PC-3 (cell line): ENCODE measurements at regions not wholly inside any gene's neighbourhood (a gene's known extent, or its start where the extent isn't known, plus 50 kb on each side); places are given as distances from the start of the nearest gene placed in this dataset.

Source experiments
- ATAC-seq: fragments of 200-7000 bp; cut with Tn5 transposase; 2 replicates; pipeline ENCODE4 v1.9.1; 2020; ENCODE audit warnings: mild to moderate bottlenecking, moderate library complexity
- BruUV-seq: library from RNA; stranded (reverse); fragments of 400-500 nt; replicated peaks from 2 replicates; lab custom pipeline; 2021; lab: Mats Ljungman, UMichigan
- CTCF ChIA-PET: fragments of 300-600 bp; sonication (Branson Sonifier 250); formaldehyde crosslinking; loops from one replicate; lab custom pipeline; 2022; ENCODE audit warnings: antibody characterized with exemption; lab: Charles Lee
- POLR2A ChIA-PET: fragments of 300-600 bp; sonication (Branson Sonifier 250); formaldehyde crosslinking; loops from one replicate; lab custom pipeline; 2022; ENCODE audit warnings: antibody characterized with exemption; ENCODE audit not compliant: unreplicated experiment; lab: Charles Lee
- DNase-seq: peaks from one replicate; pipeline ENCODE4 v3.0.0-alpha.2; 2015
- H2AFZ ChIP-seq: fragments of 300-600 bp; sonication (generic); 2 replicates; pipeline ENCODE4 v1.6.0; 2016; ENCODE audit warnings: antibody characterized with exemption, low read length
- H3F3A ChIP-seq: fragments of 300-600 bp; sonication (generic); one replicate; pipeline ENCODE4 v1.6.0; 2017; ENCODE audit warnings: antibody characterized with exemption, low read length, control low read depth, mild to moderate bottlenecking; ENCODE audit not compliant: unreplicated experiment
- H3K27ac ChIP-seq: fragments of 300-600 bp; sonication (generic); 2 replicates; pipeline ENCODE4 v1.5.1; 2016; ENCODE audit warnings: mild to moderate bottlenecking, low read length
- H3K27me3 ChIP-seq: fragments of 300-600 bp; sonication (generic); 2 replicates; pipeline ENCODE4 v1.6.1; 2016; ENCODE audit warnings: low read length, mixed read lengths
- H3K36me3 ChIP-seq: fragments of 300-600 bp; sonication (generic); 2 replicates; pipeline ENCODE4 v1.6.1; 2016; ENCODE audit warnings: low read depth, mixed run types, low read length, mixed read lengths
- H3K4me1 ChIP-seq: fragments of 300-600 bp; sonication (generic); 2 replicates; pipeline ENCODE4 v1.5.1; 2016; ENCODE audit warnings: low read length; ENCODE audit not compliant: insufficient read depth
- H3K4me2 ChIP-seq: fragments of 300-600 bp; sonication (generic); 2 replicates; pipeline ENCODE4 v1.6.0; 2016; ENCODE audit warnings: low read length
- H3K4me3 ChIP-seq: fragments of 300-600 bp; sonication (generic); 2 replicates; pipeline ENCODE4 v1.5.1; 2016; ENCODE audit warnings: mild to moderate bottlenecking, low read length, mixed read lengths
- H3K79me2 ChIP-seq: fragments of 300-600 bp; sonication (generic); 2 replicates; pipeline ENCODE4 v1.6.1; 2017; ENCODE audit warnings: low read length, mixed read lengths
- H3K9ac ChIP-seq: fragments of 300-600 bp; sonication (generic); 2 replicates; pipeline ENCODE4 v1.6.0; 2016; ENCODE audit warnings: mild to moderate bottlenecking, low read length
- H3K9me2 ChIP-seq: fragments of 300-600 bp; sonication (generic); replicated peaks from 2 replicates; pipeline ENCODE4 v1.6.1; 2016; ENCODE audit warnings: mixed run types, low read length, mixed read lengths
- H3K9me3 ChIP-seq: fragments of 300-600 bp; sonication (generic); 2 replicates; pipeline ENCODE4 v1.6.1; 2016; ENCODE audit warnings: low read length, mixed read lengths
- H4K20me1 ChIP-seq: fragments of 300-600 bp; sonication (generic); 2 replicates; pipeline ENCODE4 v1.6.1; 2016; ENCODE audit warnings: low read length, mixed read lengths
- CTCF ChIP-seq: fragments of 300-600 bp; sonication (generic); conservative IDR thresholded peaks from 2 replicates; pipeline ENCODE4 v1.5.1; 2017; ENCODE audit warnings: antibody characterized with exemption, low read depth, mild to moderate bottlenecking, low read length
- EZH2 ChIP-seq: fragments of 300-600 bp; sonication (generic); IDR thresholded peaks from one replicate; pipeline ENCODE4 v1.6.1; 2017; ENCODE audit warnings: antibody characterized with exemption, mild to moderate bottlenecking, low read length; ENCODE audit not compliant: unreplicated experiment
- EZH2phosphoT487 ChIP-seq: fragments of 300-600 bp; sonication (generic); IDR thresholded peaks from 2 replicates; pipeline ENCODE4 v1.6.1; 2018; ENCODE audit warnings: mild to moderate bottlenecking, antibody characterized with exemption, low read length, borderline replicate concordance
- intact Hi-C: fragments of 100-400 bp; cut with micrococcal nuclease; formaldehyde crosslinking; loops from 2 replicates; pipeline ENCODE4 v1.9.0; 2023

DNA sequence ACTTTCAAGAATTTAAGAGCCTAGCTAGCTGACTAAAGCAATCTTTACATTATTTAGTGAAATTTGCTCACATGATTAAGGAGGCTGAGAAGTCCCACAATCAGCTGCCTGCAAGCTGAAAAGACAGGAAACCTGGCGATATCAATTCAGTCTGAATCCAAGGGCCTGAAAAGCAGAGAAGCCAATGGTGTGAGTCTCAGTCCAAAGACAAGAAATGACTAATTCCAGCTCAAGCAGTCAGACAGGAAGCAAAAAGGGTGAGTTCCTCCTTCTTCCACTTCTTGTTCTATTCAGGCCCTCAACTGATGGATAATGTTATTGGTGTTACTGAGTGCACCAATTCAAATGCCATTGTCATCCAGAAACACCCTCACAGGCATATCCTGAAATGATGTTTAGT, 1231.6 kb upstream of the CELF2 start:
- BruUV-seq, result no TSS peak
- TF ChIP-seq CTCF (no peak), EZH2 (no peak)
- Histone ChIP-seq H3K36me3 (no peaks in the 10 kb centered on the region), H4K20me1 (no peaks in the 10 kb centered on the region), H3K4me3 (no peak overlapping the region), H3K4me2 (no peak overlapping the region), H3K79me2 (no peaks in the 10 kb centered on the region), H2AFZ (no peak overlapping the region), H3K27me3 (no peaks in the 10 kb centered on the region), H3K27ac (no peak overlapping the region), H3F3A (no peaks in the 10 kb centered on the region), H3K4me1 (no peaks in the 10 kb centered on the region), H3K9me2 (no peaks in the 10 kb centered on the region), H3K9me3 (no peaks in the 10 kb centered on the region), H3K9ac (no peak overlapping the region)
- DNase-seq (no peak), ATAC-seq (no peak)
- intact Hi-C loops, result no loop called here
- POLR2A ChIA-PET, result no interaction called here
- CTCF ChIA-PET, result no interaction called here

DNA sequence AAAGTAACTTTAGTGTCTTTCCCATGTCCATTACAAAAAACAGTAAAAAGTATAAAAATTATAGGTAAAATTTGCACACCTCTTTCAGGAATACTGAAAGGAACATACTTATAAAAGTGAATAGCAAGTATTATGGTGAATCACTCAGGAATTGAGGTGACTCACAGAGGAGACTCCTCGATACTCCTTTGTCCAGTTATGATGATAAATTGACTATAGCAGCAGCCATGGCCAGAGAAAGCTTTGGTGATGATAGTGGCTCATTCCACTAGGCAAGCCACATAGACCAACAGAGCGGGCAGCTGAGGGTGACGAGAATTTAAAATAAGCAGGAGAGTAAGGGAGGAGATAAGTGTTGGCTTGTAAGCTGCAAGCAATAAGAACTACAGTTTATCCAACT, 1231.1 kb upstream of the CELF2 start:
- H3F3A ChIP-seq, result no peaks in the 10 kb centered on the region
- BruUV-seq, result no TSS peak
- ChIA-PET CTCF (no interaction called here), POLR2A (no interaction called here)
- no peak overlapping the region for H2AFZ ChIP-seq
- no peak overlapping the region for H3K9ac ChIP-seq
- no peaks in the 10 kb centered on the region for H3K79me2 ChIP-seq
- H3K27ac ChIP-seq, result no peak overlapping the region
- no peak overlapping the region for H3K4me3 ChIP-seq
- no peaks in the 10 kb centered on the region for H3K4me1 ChIP-seq
- no peaks in the 10 kb centered on the region for H4K20me1 ChIP-seq
- TF ChIP-seq CTCF (no peak), EZH2 (no peak), EZH2phosphoT487 (no peak)
- H3K9me2 ChIP-seq, result no peaks in the 10 kb centered on the region
- ATAC-seq (no peak), DNase-seq (no peak)
- H3K36me3 ChIP-seq, result no peaks in the 10 kb centered on the region
- no peaks in the 10 kb centered on the region for H3K9me3 ChIP-seq
- H3K4me2 ChIP-seq, result no peak overlapping the region
- no peaks in the 10 kb centered on the region for H3K27me3 ChIP-seq
- intact Hi-C loops, result no loop called here

DNA sequence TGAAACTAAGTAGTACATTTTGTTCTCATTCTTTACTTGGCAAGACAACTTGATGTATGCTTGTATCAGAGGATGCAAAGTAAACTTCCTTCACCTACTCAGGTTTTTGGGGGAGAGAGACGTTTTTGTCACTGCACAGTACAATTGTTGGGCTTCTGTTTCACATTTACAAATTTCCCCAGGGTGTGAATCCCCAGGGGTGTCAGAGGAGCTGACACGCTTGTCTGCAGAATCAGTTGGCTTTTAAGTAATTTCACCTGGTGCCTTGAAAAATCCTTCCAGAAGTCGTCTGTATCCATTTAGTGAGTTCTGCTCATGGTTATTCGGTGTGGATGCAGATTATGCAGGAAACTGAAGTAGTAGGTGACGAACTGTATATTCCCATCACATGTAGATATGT, 1227.7 kb upstream of the CELF2 start:
- ATAC-seq, result no peak
- Histone ChIP-seq H3K36me3 (no peaks in the 10 kb centered on the region), H3K9ac (no peak overlapping the region), H2AFZ (no peak overlapping the region), H3K9me2 (no peaks in the 10 kb centered on the region), H3K27ac (no peak overlapping the region), H3K79me2 (no peaks in the 10 kb centered on the region), H3K4me2 (no peak overlapping the region), H3K4me3 (no peak overlapping the region), H3F3A (no peaks in the 10 kb centered on the region), H3K4me1 (no peaks in the 10 kb centered on the region), H3K27me3 (no peaks in the 10 kb centered on the region), H4K20me1 (no peaks in the 10 kb centered on the region), H3K9me3 (no peaks in the 10 kb centered on the region)
- CTCF ChIA-PET, result no interaction called here
- intact Hi-C loops, result no loop called here
- DNase-seq, result no peak
- no TSS peak for BruUV-seq
- POLR2A ChIA-PET, result no interaction called here
- no peak for TF ChIP-seq EZH2phosphoT487
- no peak for TF ChIP-seq CTCF
- TF ChIP-seq EZH2, result no peak
